ENCODE measurements at regions not wholly inside any gene's neighbourhood (a gene's known extent, or its start where the extent isn't known, plus 50 kb on each side); places are given as distances from the start of the nearest gene placed in this dataset.

- no peak overlapping the region for H3K4me3 ChIP-seq
- TF ChIP-seq SREBF2 (IDR thresholded peaks at IDR 0.05) (no peak), RAD21 (conservative IDR thresholded peaks at IDR 0.05 in 1 of 2, IDR thresholded peaks at IDR 0.05 in 1 of 2) (peak; percentile 37 to 45; a peak in 3 of 5 replicates), CTCF (IDR thresholded peaks at IDR 0.05) (peak; percentile 37; the same call in 2 of the 3 replicates), FOSB (CRISPR knock-in tag; IDR thresholded peaks at IDR 0.05) (no peak), NR3C1 (IDR thresholded peaks at IDR 0.05) (no peak), FOSL2 (IDR thresholded peaks at IDR 0.05) (no peak), FOSL2 (CRISPR knock-in tag; IDR thresholded peaks at IDR 0.05) (no peak), SMC3 (IDR thresholded peaks at IDR 0.05) (peak; percentile 39; the same call in 2 of the 3 replicates)
- ATAC-seq (peak; percentile 77 to 82), DNase-seq (ENCODE audit: low read depth in 1 of 2, low spot score in 1 of 2) (peak in 1 of 2 experiments; percentile 35), FAIRE-seq (no peak)
- WGBS (ENCODE audit: missing lambda C conversion rate) = 29% methylated on average over 5 of the region's 5 CpGs
- 0 out of 3 replicates have a peak, but pooled peaks cover 3% of the 10 kb centered on the region for H3K9me3 ChIP-seq
- H3K4me1 ChIP-seq = no peaks in the 10 kb centered on the region
- no peak overlapping the region for H3K27ac ChIP-seq
- no peak overlapping the region for H3K4me2 ChIP-seq
- POLR2A ChIA-PET = no interaction called here
- CTCF ChIA-PET = interaction anchor here (0.6 to 2.6 kb wide), 7 partner anchors 10 to 1041 kb away, joined by 3 to 15 read pairs (median 3); no protein-coding TSS in a partner anchor
Observed at GRCh38 chr19:30968210-30968609, 381.0 kb downstream of the TSHZ3 start.

- no peaks in the 10 kb centered on the region for H3K4me1 ChIP-seq
- CTCF ChIA-PET = no interaction called here
- no peak for ATAC-seq
Observed at GRCh38 chr19:30966486-30966885, 382.8 kb downstream of the TSHZ3 start.

DNA sequence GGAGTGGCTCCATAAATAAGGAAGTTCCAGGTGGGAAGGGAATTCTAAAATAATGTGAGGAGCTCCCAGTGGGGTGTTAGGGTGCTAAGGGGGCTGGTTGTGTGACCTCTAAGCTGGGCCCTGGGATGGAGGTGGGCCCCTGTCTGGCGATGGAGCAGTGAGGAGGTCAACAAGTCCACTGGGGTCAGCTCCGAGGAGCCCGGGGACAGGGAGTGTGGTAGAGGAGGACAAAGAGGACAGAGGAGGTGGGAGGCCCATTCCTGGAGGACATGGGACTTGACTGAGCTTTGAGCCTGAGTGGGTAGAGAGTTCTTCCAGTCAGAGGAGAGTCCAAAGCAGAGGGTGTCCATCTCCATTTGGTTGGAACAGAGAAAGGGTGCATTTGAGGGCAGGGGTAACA lies 390.2 kb downstream of the TSHZ3 start:
- DNase-seq (ENCODE audit: low read depth in 1 of 2, low spot score in 1 of 2) (no peak), FAIRE-seq (no peak), ATAC-seq (no peak)
- POLR2A ChIA-PET = no interaction called here
- CTCF ChIA-PET = interaction anchor here (0.9 to 4.4 kb wide), 4 partner anchors 9 to 48 kb away, joined by 3 to 15 read pairs (median 3); no protein-coding TSS in a partner anchor
- 0 out of 3 replicates have a peak, but pooled peaks cover 2% of the 10 kb centered on the region for H3K9me3 ChIP-seq
- H3K4me2 ChIP-seq = no peak overlapping the region
- H3K4me1 ChIP-seq = no peaks in the 10 kb centered on the region
- TF ChIP-seq HDAC2 (IDR thresholded peaks at IDR 0.05) (no peak), NFE2L2 (conservative IDR thresholded peaks at IDR 0.05; ENCODE audit: low read length) (no peak), RFX5 (IDR thresholded peaks at IDR 0.05) (no peak), JUNB (IDR thresholded peaks at IDR 0.05) (no peak), CTCF (IDR thresholded peaks at IDR 0.05) (no peak), GATA3 (IDR thresholded peaks at IDR 0.05; ENCODE audit: borderline replicate concordance) (no peak), ATOH8 (CRISPR knock-in tag; IDR thresholded peaks at IDR 0.05; ENCODE audit: low read depth) (no peak)
- no peak overlapping the region for H3K4me3 ChIP-seq
- WGBS (ENCODE audit: missing lambda C conversion rate) = 15% methylated on average over 3 of the region's 3 CpGs
- H3K27ac ChIP-seq = no peak overlapping the region

More at GRCh38 chr19:30966486-30966885, 382.8 kb downstream of the TSHZ3 start:
- POLR2A ChIA-PET = no interaction called here
- 24% methylated on average over 4 of the region's 4 CpGs for WGBS (ENCODE audit: missing lambda C conversion rate)
- Histone ChIP-seq H3K4me2 (no peak overlapping the region), H3K27ac (no peak overlapping the region), H3K9me3 (0 out of 3 replicates have a peak, but pooled peaks cover 5% of the 10 kb centered on the region), H3K4me3 (no peak overlapping the region)
- DNase-seq (ENCODE audit: low read depth in 1 of 2, low spot score in 1 of 2) (no peak), FAIRE-seq (no peak)
- TF ChIP-seq FOSL2 (IDR thresholded peaks at IDR 0.05) (no peak), FOSL2 (CRISPR knock-in tag; IDR thresholded peaks at IDR 0.05) (no peak), NFE2L2 (conservative IDR thresholded peaks at IDR 0.05; ENCODE audit: low read length) (no peak), ZFP36 (IDR thresholded peaks at IDR 0.05; ENCODE audit: borderline replicate concordance, partially characterized antibody) (no peak), HOXB5 (CRISPR knock-in tag; IDR thresholded peaks at IDR 0.05) (no peak), CEBPB (IDR thresholded peaks at IDR 0.05) (no peak), MAZ (IDR thresholded peaks at IDR 0.05; ENCODE audit: borderline replicate concordance, low read depth, low read length) (no peak), HOXA7 (CRISPR knock-in tag; IDR thresholded peaks at IDR 0.05) (no peak), HOXB13 (CRISPR knock-in tag; IDR thresholded peaks at IDR 0.05; ENCODE audit: low read depth) (no peak), HEYL (CRISPR knock-in tag; IDR thresholded peaks at IDR 0.05) (no peak), NR3C1 (IDR thresholded peaks at IDR 0.05) (no peak), HES2 (IDR thresholded peaks at IDR 0.05) (no peak), CBX2 (IDR thresholded peaks at IDR 0.05; ENCODE audit: borderline replicate concordance, low read depth) (no peak), POLR2AphosphoS2 (conservative IDR thresholded peaks at IDR 0.05; ENCODE audit: low read length) (no peak), ELK1 (IDR thresholded peaks at IDR 0.05; ENCODE audit: low read depth, low read length) (no peak), PHF8 (IDR thresholded peaks at IDR 0.05; ENCODE audit: borderline replicate concordance, low read depth) (no peak), SMC3 (IDR thresholded peaks at IDR 0.05) (no peak), EP300 (IDR thresholded peaks at IDR 0.05) (no peak), BHLHE40 (IDR thresholded peaks at IDR 0.05; ENCODE audit: low read depth, low read length) (no peak)
- TF ChIP-seq, protein P1, sequence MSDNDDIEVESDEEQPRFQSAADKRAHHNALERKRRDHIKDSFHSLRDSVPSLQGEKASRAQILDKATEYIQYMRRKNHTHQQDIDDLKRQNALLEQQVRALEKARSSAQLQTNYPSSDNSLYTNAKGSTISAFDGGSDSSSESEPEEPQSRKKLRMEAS (IDR thresholded peaks at IDR 0.05) = no peak
